Choroid plexus epithelial cell (primary cell): ENCODE measurements at regions not wholly inside any gene's neighbourhood (a gene's known extent, or its start where the extent isn't known, plus 50 kb on each side); places are given as distances from the start of the nearest gene placed in this dataset.

Experiments
- DNase-seq: peaks from one replicate; pipeline ENCODE4 v3.0.0-alpha.2; 2010; ENCODE audit warnings: low read depth
- H3K4me3 ChIP-seq: 2 replicates; pipeline ENCODE4 v1.5.1; 2011; ENCODE audit warnings: low read depth, mild to moderate bottlenecking, control low read depth, low read length, moderate library complexity
- TF ChIP-seq, protein P1 (sequence below): conservative IDR thresholded peaks from 2 replicates; pipeline ENCODE4 v1.5.1; 2011; ENCODE audit warnings: low read depth, mild to moderate bottlenecking, control low read depth, inconsistent platforms, low read length, moderate library complexity

DNA sequence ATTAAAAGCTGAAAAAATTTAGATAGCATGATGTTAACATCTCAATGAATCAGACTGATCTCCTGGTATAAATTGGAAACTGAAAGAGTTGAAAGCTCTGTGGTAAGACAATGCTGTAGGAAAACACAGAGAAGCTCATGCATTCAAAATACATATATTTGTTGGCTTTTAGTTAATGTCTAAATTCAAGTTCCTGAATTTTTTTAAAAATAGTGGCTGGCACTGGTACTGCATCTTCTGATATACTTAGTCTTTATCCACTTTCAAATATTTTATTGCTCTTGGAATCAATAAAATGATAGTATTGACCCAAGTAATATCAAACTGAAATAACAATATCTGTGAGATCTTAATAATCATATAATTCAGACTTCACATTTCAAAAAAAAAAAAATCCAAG, 151.4 kb upstream of the FIGN start:
- no peak overlapping the region for H3K4me3 ChIP-seq
- peak; percentile 4 for DNase-seq
- TF ChIP-seq, protein P1, sequence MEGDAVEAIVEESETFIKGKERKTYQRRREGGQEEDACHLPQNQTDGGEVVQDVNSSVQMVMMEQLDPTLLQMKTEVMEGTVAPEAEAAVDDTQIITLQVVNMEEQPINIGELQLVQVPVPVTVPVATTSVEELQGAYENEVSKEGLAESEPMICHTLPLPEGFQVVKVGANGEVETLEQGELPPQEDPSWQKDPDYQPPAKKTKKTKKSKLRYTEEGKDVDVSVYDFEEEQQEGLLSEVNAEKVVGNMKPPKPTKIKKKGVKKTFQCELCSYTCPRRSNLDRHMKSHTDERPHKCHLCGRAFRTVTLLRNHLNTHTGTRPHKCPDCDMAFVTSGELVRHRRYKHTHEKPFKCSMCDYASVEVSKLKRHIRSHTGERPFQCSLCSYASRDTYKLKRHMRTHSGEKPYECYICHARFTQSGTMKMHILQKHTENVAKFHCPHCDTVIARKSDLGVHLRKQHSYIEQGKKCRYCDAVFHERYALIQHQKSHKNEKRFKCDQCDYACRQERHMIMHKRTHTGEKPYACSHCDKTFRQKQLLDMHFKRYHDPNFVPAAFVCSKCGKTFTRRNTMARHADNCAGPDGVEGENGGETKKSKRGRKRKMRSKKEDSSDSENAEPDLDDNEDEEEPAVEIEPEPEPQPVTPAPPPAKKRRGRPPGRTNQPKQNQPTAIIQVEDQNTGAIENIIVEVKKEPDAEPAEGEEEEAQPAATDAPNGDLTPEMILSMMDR = peak; percentile 42

DNA sequence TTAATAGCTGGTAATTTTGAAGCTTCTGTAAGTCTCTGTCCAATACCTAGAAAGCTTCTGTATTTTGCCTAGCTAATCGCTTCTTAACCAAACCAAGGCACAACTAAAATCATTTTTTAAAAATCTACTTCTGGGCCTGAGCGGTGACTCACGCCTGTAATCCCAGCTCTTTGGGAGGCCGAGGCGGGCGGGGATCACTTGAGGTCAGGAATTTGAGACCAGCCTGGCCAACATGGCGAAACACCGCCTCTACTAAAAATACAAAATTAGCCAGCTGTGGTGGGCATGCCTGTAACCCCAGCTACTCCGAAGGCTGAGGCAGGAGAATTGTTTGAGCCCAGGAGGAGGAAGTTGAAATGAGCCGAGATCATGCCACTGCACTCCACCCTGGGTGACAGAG, 148.6 kb upstream of the FIGN start:
- H3K4me3 ChIP-seq = no peak overlapping the region
- DNase-seq = peak; percentile 3
- TF ChIP-seq, protein P1 = no peak

DNA sequence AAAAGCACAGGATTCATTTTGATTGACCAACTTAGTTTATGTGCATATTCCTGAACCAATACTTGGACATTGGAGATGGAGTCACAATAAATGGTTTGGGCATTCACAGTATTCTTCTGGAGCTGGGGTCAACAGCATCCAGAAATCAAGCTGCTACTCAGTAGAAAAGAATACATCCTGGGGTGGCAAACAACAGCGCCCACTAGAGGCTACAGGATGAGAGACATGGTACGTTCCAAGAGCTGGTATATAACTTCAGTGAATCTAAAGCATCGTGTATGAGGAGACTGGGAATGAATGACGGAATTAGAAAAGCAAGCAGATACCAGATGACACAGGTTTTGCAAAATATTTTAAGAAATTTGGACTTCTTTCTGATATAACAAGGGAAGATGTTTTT, 142.9 kb upstream of the FIGN start:
- TF ChIP-seq, protein P1 = peak; percentile 73
- DNase-seq = peak; percentile 46

GRCh38 chr2:163877316-163877715, 141.5 kb upstream of the FIGN start:
- TF ChIP-seq, protein P1 = no peak
- DNase-seq = peak; percentile 81
- H3K4me3 ChIP-seq = peak overlapping the region; percentile 13

More for the DNA sequence above, 142.9 kb upstream of the FIGN start:
- H3K4me3 ChIP-seq = no peak overlapping the region

GRCh38 chr2:163863073-163863472, 127.3 kb upstream of the FIGN start:
- no peak overlapping the region for H3K4me3 ChIP-seq
- TF ChIP-seq, protein P1 = no peak
- no peak for DNase-seq

DNA sequence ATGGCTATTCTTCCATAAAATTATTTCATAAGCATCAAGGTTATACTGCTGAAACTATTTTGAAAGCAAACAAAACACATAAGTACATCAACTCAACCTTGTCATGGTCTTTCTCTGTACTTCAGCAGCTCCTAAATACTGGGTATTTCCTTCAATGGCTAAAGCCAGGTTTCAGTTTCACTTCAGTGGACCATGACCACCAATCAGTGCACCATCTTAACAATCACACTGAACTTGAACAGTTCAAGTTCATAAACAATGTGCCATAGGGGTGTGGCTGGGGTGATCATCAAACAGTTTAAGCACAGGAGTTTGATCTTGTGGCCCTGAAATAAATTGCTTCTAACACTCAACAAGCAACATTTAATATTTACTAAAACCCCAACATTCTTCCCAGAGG, 124.1 kb upstream of the FIGN start:
- no peak overlapping the region for H3K4me3 ChIP-seq
- peak; percentile 16 for DNase-seq
- TF ChIP-seq, protein P1 = no peak

DNA sequence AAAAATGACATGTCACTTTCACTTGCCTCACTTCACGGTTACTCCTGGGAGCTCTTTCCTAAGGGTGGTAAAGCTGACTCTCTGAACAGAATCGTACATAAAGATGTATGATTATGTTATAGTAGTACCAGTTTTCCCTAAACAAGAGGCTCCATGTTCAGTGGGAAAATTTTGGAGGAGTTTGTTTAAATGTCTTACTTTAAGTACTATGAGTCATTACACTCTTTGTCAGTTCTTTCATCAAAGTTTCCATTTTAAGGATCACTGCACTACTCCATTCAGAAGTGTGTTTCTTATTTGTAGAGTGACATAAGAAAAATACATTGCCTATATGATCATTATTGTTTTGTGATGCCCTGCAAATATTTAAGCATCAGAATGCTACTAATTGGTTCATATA, 121.1 kb upstream of the FIGN start:
- DNase-seq = peak; percentile 6
- H3K4me3 ChIP-seq = no peak overlapping the region
- TF ChIP-seq, protein P1 = no peak
